BE2C (cell line): ENCODE measurements at regions not wholly inside any gene's neighbourhood (a gene's known extent, or its start where the extent isn't known, plus 50 kb on each side); places are given as distances from the start of the nearest gene placed in this dataset.

Source experiments
- DNase-seq: peaks from one replicate; pipeline ENCODE4 v3.0.0-alpha.2; 2020
- H3K27me3 ChIP-seq: fragments of 250-450 bp; sonication (Bioruptor Pico); 2 replicates; pipeline ENCODE4 v1.5.1; 2020; ENCODE audit warnings: mild to moderate bottlenecking
- H3K36me3 ChIP-seq: fragments of 250-450 bp; sonication (Bioruptor Pico); 2 replicates; pipeline ENCODE4 v1.5.1; 2020; ENCODE audit warnings: mild to moderate bottlenecking
- H3K4me1 ChIP-seq: fragments of 250-450 bp; sonication (Bioruptor Pico); 2 replicates; pipeline ENCODE4 v1.5.1; 2020
- H3K4me3 ChIP-seq: 2 replicates; pipeline ENCODE4 v1.5.1; 2011; ENCODE audit warnings: low read depth, low read length
- H3K9me3 ChIP-seq: fragments of 250-450 bp; sonication (Bioruptor Pico); 2 replicates; pipeline ENCODE4 v1.5.1; 2020
- CTCF ChIP-seq: IDR thresholded peaks from 2 replicates; pipeline ENCODE4 v1.5.1; 2012; ENCODE audit warnings: mild to moderate bottlenecking, low read depth, low read length

GRCh38 chr10:111452153-111452552 lies 375.3 kb downstream of the ADRA2A start:
- no peak for DNase-seq

GRCh38 chr10:111455776-111456426 lies 379.1 kb downstream of the ADRA2A start:
- H3K9me3 ChIP-seq: no peaks in the 10 kb centered on the region
- no peak overlapping the region for H3K4me3 ChIP-seq
- no peaks in the 10 kb centered on the region for H3K36me3 ChIP-seq
- TF ChIP-seq CTCF: no peak
- no peaks in the 10 kb centered on the region for H3K4me1 ChIP-seq
- no peak for DNase-seq
- no peaks in the 10 kb centered on the region for H3K27me3 ChIP-seq

More at GRCh38 chr10:111452153-111452552, 375.3 kb downstream of the ADRA2A start:
- Histone ChIP-seq H3K4me3 (no peak overlapping the region), H3K36me3 (no peaks in the 10 kb centered on the region), H3K9me3 (no peaks in the 10 kb centered on the region; the same call in 1 of the 2 replicates), H3K4me1 (no peaks in the 10 kb centered on the region; the same call in 1 of the 2 replicates), H3K27me3 (no peaks in the 10 kb centered on the region)
- TF ChIP-seq CTCF: no peak

- Histone ChIP-seq H3K4me1 (no peaks in the 10 kb centered on the region), H3K9me3 (no peaks in the 10 kb centered on the region), H3K36me3 (no peaks in the 10 kb centered on the region), H3K4me3 (no peak overlapping the region), H3K27me3 (no peaks in the 10 kb centered on the region)
- DNase-seq: no peak
- no peak for TF ChIP-seq CTCF
Observed at GRCh38 chr10:111458256-111458655, 381.4 kb downstream of the ADRA2A start.

GRCh38 chr10:111459967-111460366 lies 383.1 kb downstream of the ADRA2A start:
- no peak for TF ChIP-seq CTCF
- no peaks in the 10 kb centered on the region for H3K36me3 ChIP-seq
- no peaks in the 10 kb centered on the region for H3K4me1 ChIP-seq
- H3K9me3 ChIP-seq: no peaks in the 10 kb centered on the region
- H3K27me3 ChIP-seq: no peaks in the 10 kb centered on the region
- H3K4me3 ChIP-seq: no peak overlapping the region
- no peak for DNase-seq

GRCh38 chr10:111472445-111472844 lies 395.6 kb downstream of the ADRA2A start:
- no peaks in the 10 kb centered on the region for H3K27me3 ChIP-seq
- peaks cover 16% of the 10 kb centered on the region for H3K4me1 ChIP-seq
- no peaks in the 10 kb centered on the region for H3K36me3 ChIP-seq
- H3K4me3 ChIP-seq: no peak overlapping the region
- no peak for TF ChIP-seq CTCF
- no peaks in the 10 kb centered on the region for H3K9me3 ChIP-seq
- no peak for DNase-seq

GRCh38 chr10:111473361-111473760 lies 396.5 kb downstream of the ADRA2A start:
- H3K4me1 ChIP-seq: peaks cover 9% of the 10 kb centered on the region; the same call in 1 of the 2 replicates

More at GRCh38 chr10:111473361-111473760, 396.5 kb downstream of the ADRA2A start:
- Histone ChIP-seq H3K36me3 (no peaks in the 10 kb centered on the region), H3K9me3 (no peaks in the 10 kb centered on the region), H3K4me3 (no peak overlapping the region), H3K27me3 (no peaks in the 10 kb centered on the region)
- no peak for TF ChIP-seq CTCF
- DNase-seq: no peak
